ENCODE measurements at regions not wholly inside any gene's neighbourhood (a gene's known extent, or its start where the extent isn't known, plus 50 kb on each side); places are given as distances from the start of the nearest gene placed in this dataset.

- TF ChIP-seq EZH2 (IDR thresholded peaks at IDR 0.05; ENCODE audit: low read depth) (no peak), CTCF (conservative IDR thresholded peaks at IDR 0.05) (no peak)
Measured at GRCh38 chr20:48143435-48144081, 358.3 kb upstream of the SULF2 start.
